ENCODE measurements at regions not wholly inside any gene's neighbourhood (a gene's known extent, or its start where the extent isn't known, plus 50 kb on each side); places are given as distances from the start of the nearest gene placed in this dataset.

- Histone ChIP-seq H3K4me1 (ENCODE audit: insufficient read depth) (peaks cover 23% of the 10 kb centered on the region), H2AFZ (no peak overlapping the region), H3K4me2 (ENCODE audit: unreplicated experiment) (no peak overlapping the region), H3K36me3 (ENCODE audit: low read depth) (no peaks in the 10 kb centered on the region), H3K9me2 (ENCODE audit: insufficient read depth) (no peaks in the 10 kb centered on the region), H3K79me2 (ENCODE audit: insufficient read depth) (no peaks in the 10 kb centered on the region), H4K20me1 (ENCODE audit: insufficient read depth) (no peaks in the 10 kb centered on the region), H3K27ac (no peak overlapping the region), H3K9me3 (ENCODE audit: low read depth) (no peaks in the 10 kb centered on the region), H3K4me3 (no peak overlapping the region), H3K9ac (no peak overlapping the region), H3K27me3 (replicated peaks; ENCODE audit: insufficient read depth) (no peaks in the 10 kb centered on the region), H3F3A (ENCODE audit: insufficient read depth) (peaks cover 7% of the 10 kb centered on the region; the same call in 1 of the 2 replicates)
- TF ChIP-seq EZH2phosphoT487 (IDR thresholded peaks at IDR 0.05; ENCODE audit: insufficient read depth, low read depth): no peak
- TF ChIP-seq EZH2 (IDR thresholded peaks at IDR 0.05; ENCODE audit: insufficient read depth, poor library complexity, severe bottlenecking): no peak
- 70 to 71% methylated on average over 3 of the region's 3 CpGs for WGBS, 2 experiments (ENCODE audit: low coverage in 1 of 2, low lambda C conversion rate in 2 of 2, missing lambda C conversion rate in 2 of 2)
- DNase-seq: no peak
- in situ Hi-C loops (cut with MboI): no loop called here
Measured at GRCh38 chr4:126772662-126773061, 860.1 kb upstream of the INTU start.

GRCh38 chr4:126775485-126776106 lies 857.2 kb upstream of the INTU start:
- Histone ChIP-seq H4K20me1 (ENCODE audit: insufficient read depth) (no peaks in the 10 kb centered on the region), H3K27ac (peak overlapping the region; percentile 94), H3K9me3 (ENCODE audit: low read depth) (no peaks in the 10 kb centered on the region), H3K79me2 (ENCODE audit: insufficient read depth) (no peaks in the 10 kb centered on the region), H3K9me2 (ENCODE audit: insufficient read depth) (no peaks in the 10 kb centered on the region), H3K36me3 (ENCODE audit: low read depth) (no peaks in the 10 kb centered on the region), H3K4me1 (ENCODE audit: insufficient read depth) (peaks cover 43% of the 10 kb centered on the region), H2AFZ (peak overlapping the region; percentile 85), H3F3A (ENCODE audit: insufficient read depth) (peaks cover 32% of the 10 kb centered on the region), H3K4me3 (no peak overlapping the region), H3K9ac (peak overlapping the region; percentile 82), H3K27me3 (replicated peaks; ENCODE audit: insufficient read depth) (no peaks in the 10 kb centered on the region), H3K4me2 (ENCODE audit: unreplicated experiment) (peak overlapping the region; percentile 70)
- in situ Hi-C loops (cut with MboI): no loop called here
- 64 to 65% methylated on average over 5 of the region's 5 CpGs for WGBS, 2 experiments (ENCODE audit: low coverage in 1 of 2, low lambda C conversion rate in 2 of 2, missing lambda C conversion rate in 2 of 2)
- no peak for TF ChIP-seq EZH2 (IDR thresholded peaks at IDR 0.05; ENCODE audit: insufficient read depth, poor library complexity, severe bottlenecking)
- peak; percentile 6 for DNase-seq

- no peaks in the 10 kb centered on the region for H3K27me3 ChIP-seq (replicated peaks; ENCODE audit: insufficient read depth)
- in situ Hi-C loops (cut with MboI): no loop called here
- peak overlapping the region; percentile 51 for H3K4me3 ChIP-seq
- no peak for TF ChIP-seq EZH2 (IDR thresholded peaks at IDR 0.05; ENCODE audit: insufficient read depth, poor library complexity, severe bottlenecking)
- TF ChIP-seq EZH2phosphoT487 (IDR thresholded peaks at IDR 0.05; ENCODE audit: insufficient read depth, low read depth): no peak
- peak overlapping the region; percentile 85 for H2AFZ ChIP-seq
- no peaks in the 10 kb centered on the region for H3K36me3 ChIP-seq (ENCODE audit: low read depth)
- no peaks in the 10 kb centered on the region for H3K79me2 ChIP-seq (ENCODE audit: insufficient read depth)
- peak overlapping the region; percentile 94 for H3K27ac ChIP-seq
- H3K4me2 ChIP-seq (ENCODE audit: unreplicated experiment): peak overlapping the region; percentile 70
- H3K9me2 ChIP-seq (ENCODE audit: insufficient read depth): no peaks in the 10 kb centered on the region
- no peaks in the 10 kb centered on the region for H3K9me3 ChIP-seq (ENCODE audit: low read depth)
- peaks cover 32% of the 10 kb centered on the region for H3F3A ChIP-seq (ENCODE audit: insufficient read depth)
- H3K4me1 ChIP-seq (ENCODE audit: insufficient read depth): peaks cover 44% of the 10 kb centered on the region
- peak; percentile 44 for DNase-seq
- 30 to 40% methylated on average over 5 of the region's 5 CpGs for WGBS, 2 experiments (ENCODE audit: low coverage in 1 of 2, low lambda C conversion rate in 2 of 2, missing lambda C conversion rate in 2 of 2)
- peak overlapping the region; percentile 82 for H3K9ac ChIP-seq
- H4K20me1 ChIP-seq (ENCODE audit: insufficient read depth): no peaks in the 10 kb centered on the region
Measured at GRCh38 chr4:126776361-126776760, 856.4 kb upstream of the INTU start.

GRCh38 chr4:126777649-126778048 lies 855.1 kb upstream of the INTU start:
- in situ Hi-C loops (cut with MboI): no loop called here
- Histone ChIP-seq H3F3A (ENCODE audit: insufficient read depth) (peaks cover 32% of the 10 kb centered on the region), H3K9ac (peak overlapping the region; percentile 82), H3K27me3 (replicated peaks; ENCODE audit: insufficient read depth) (no peaks in the 10 kb centered on the region), H3K4me1 (ENCODE audit: insufficient read depth) (peaks cover 44% of the 10 kb centered on the region), H2AFZ (no peak overlapping the region), H3K9me2 (ENCODE audit: insufficient read depth) (no peaks in the 10 kb centered on the region), H3K4me2 (ENCODE audit: unreplicated experiment) (peak overlapping the region; percentile 85), H3K36me3 (ENCODE audit: low read depth) (no peaks in the 10 kb centered on the region), H3K27ac (peak overlapping the region; percentile 94), H4K20me1 (ENCODE audit: insufficient read depth) (no peaks in the 10 kb centered on the region), H3K9me3 (ENCODE audit: low read depth) (no peaks in the 10 kb centered on the region), H3K4me3 (peak overlapping the region; percentile 55), H3K79me2 (ENCODE audit: insufficient read depth) (no peaks in the 10 kb centered on the region)
- 0% methylated on average over 1 of the region's 1 CpG for WGBS, 2 experiments (ENCODE audit: low coverage in 1 of 2, low lambda C conversion rate in 2 of 2, missing lambda C conversion rate in 2 of 2)
- peak; percentile 89 for DNase-seq
- TF ChIP-seq EZH2 (IDR thresholded peaks at IDR 0.05; ENCODE audit: insufficient read depth, poor library complexity, severe bottlenecking) (no peak), EZH2phosphoT487 (IDR thresholded peaks at IDR 0.05; ENCODE audit: insufficient read depth, low read depth) (no peak)

Measured in GM23248 (cell line).